BE2C (cell line): ENCODE measurements at regions not wholly inside any gene's neighbourhood (a gene's known extent, or its start where the extent isn't known, plus 50 kb on each side); places are given as distances from the start of the nearest gene placed in this dataset.

Source experiments
- DNase-seq: peaks from one replicate; pipeline ENCODE4 v3.0.0-alpha.2; 2020
- H3K27me3 ChIP-seq: fragments of 250-450 bp; sonication (Bioruptor Pico); 2 replicates; pipeline ENCODE4 v1.5.1; 2020; ENCODE audit warnings: mild to moderate bottlenecking
- H3K36me3 ChIP-seq: fragments of 250-450 bp; sonication (Bioruptor Pico); 2 replicates; pipeline ENCODE4 v1.5.1; 2020; ENCODE audit warnings: mild to moderate bottlenecking
- H3K4me1 ChIP-seq: fragments of 250-450 bp; sonication (Bioruptor Pico); 2 replicates; pipeline ENCODE4 v1.5.1; 2020
- H3K4me3 ChIP-seq: 2 replicates; pipeline ENCODE4 v1.5.1; 2011; ENCODE audit warnings: low read depth, low read length
- H3K9me3 ChIP-seq: fragments of 250-450 bp; sonication (Bioruptor Pico); 2 replicates; pipeline ENCODE4 v1.5.1; 2020
- TF ChIP-seq, protein P1 (sequence below): IDR thresholded peaks from 2 replicates; pipeline ENCODE4 v1.5.1; 2012; ENCODE audit warnings: mild to moderate bottlenecking, low read depth, low read length

DNA sequence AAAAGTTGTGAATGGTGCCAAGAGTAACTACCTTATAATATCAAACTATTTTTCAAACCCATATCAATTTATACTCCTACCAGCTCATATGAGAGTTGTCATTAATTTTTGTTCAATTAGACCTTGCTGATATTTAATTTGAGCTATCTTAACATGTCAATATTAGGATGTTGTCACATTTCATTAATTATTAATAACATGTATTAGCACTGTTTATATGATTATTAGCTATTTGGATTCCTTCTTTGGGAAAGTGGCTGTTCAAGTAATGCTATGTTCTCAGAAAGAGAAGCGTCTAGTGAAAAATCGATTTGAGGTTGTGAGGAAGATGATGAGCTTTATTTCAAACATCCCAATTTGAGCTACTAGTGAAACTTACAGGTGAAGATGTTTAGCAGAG is 620.2 kb downstream of the KCNJ3 start:
- Histone ChIP-seq H3K9me3 (no peaks in the 10 kb centered on the region), H3K27me3 (no peaks in the 10 kb centered on the region), H3K4me1 (no peaks in the 10 kb centered on the region), H3K36me3 (no peaks in the 10 kb centered on the region), H3K4me3 (no peak overlapping the region)
- TF ChIP-seq, protein P1, sequence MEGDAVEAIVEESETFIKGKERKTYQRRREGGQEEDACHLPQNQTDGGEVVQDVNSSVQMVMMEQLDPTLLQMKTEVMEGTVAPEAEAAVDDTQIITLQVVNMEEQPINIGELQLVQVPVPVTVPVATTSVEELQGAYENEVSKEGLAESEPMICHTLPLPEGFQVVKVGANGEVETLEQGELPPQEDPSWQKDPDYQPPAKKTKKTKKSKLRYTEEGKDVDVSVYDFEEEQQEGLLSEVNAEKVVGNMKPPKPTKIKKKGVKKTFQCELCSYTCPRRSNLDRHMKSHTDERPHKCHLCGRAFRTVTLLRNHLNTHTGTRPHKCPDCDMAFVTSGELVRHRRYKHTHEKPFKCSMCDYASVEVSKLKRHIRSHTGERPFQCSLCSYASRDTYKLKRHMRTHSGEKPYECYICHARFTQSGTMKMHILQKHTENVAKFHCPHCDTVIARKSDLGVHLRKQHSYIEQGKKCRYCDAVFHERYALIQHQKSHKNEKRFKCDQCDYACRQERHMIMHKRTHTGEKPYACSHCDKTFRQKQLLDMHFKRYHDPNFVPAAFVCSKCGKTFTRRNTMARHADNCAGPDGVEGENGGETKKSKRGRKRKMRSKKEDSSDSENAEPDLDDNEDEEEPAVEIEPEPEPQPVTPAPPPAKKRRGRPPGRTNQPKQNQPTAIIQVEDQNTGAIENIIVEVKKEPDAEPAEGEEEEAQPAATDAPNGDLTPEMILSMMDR = no peak
- DNase-seq = no peak

DNA sequence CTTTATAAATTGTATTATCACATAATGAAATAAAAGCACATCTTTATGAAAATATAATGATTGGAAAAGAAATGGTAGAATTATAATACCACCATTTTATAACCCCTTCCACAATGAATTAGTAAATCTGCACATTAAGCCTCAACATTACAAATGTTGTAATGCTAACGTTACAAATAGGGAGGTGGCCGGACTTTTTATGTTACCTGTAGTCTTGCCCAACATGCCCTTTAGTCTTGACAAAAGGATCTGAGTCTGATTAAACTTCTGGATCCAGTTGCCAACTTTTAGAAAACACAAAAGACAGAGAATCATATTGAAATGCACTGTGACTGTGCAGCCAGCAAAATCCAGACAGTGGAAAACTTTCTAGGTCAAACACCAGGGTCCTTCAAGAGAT is 617.3 kb downstream of the KCNJ3 start:
- no peaks in the 10 kb centered on the region for H3K9me3 ChIP-seq
- no peaks in the 10 kb centered on the region for H3K27me3 ChIP-seq
- no peak overlapping the region for H3K4me3 ChIP-seq
- no peaks in the 10 kb centered on the region for H3K36me3 ChIP-seq
- DNase-seq = no peak
- no peaks in the 10 kb centered on the region for H3K4me1 ChIP-seq
- TF ChIP-seq, protein P1 = no peak

DNA sequence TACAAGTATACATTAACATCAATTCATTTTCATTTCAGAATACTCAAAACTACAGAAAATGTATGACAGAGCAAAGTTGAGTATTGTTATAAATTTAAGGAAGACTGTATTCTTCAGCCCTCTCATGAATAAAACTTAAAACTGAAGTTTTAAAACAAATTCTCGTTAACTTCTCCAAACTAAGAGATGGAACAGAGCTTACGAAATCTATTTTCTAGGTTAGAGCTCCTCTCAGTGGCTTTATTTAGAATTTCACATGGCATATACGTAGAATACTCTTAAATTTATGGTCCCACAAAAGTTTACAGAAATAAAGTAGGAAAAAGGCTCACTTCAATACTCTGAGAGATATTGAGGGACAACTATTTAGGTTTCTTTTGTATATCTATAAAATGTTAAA is 612.1 kb downstream of the KCNJ3 start:
- no peaks in the 10 kb centered on the region for H3K36me3 ChIP-seq
- DNase-seq = no peak
- H3K27me3 ChIP-seq = no peaks in the 10 kb centered on the region
- H3K9me3 ChIP-seq = no peaks in the 10 kb centered on the region
- TF ChIP-seq, protein P1 = peak; percentile 37
- no peak overlapping the region for H3K4me3 ChIP-seq
- no peaks in the 10 kb centered on the region for H3K4me1 ChIP-seq

DNA sequence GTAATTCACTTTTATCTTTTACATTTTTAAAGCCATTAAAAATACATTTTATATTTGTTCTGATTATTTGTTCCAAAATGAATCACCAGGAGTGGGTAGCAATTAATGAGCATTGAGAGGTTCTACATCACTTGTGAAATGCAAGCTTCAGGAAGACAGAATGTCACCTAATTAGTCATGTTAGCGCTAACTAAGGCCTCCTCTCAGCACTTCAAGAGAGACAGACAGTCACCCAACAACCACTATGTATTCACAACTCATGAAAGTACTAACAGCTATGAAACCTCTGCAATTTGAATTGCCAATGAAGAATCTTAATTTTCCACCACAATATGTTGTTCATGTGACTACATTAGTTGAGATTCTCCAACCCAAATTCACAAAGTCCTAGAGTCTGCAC is 611.0 kb downstream of the KCNJ3 start:
- no peak for DNase-seq
- H3K27me3 ChIP-seq = no peaks in the 10 kb centered on the region
- no peaks in the 10 kb centered on the region for H3K36me3 ChIP-seq
- TF ChIP-seq, protein P1 = no peak
- H3K4me1 ChIP-seq = no peaks in the 10 kb centered on the region
- H3K9me3 ChIP-seq = no peaks in the 10 kb centered on the region
- H3K4me3 ChIP-seq = no peak overlapping the region

DNA sequence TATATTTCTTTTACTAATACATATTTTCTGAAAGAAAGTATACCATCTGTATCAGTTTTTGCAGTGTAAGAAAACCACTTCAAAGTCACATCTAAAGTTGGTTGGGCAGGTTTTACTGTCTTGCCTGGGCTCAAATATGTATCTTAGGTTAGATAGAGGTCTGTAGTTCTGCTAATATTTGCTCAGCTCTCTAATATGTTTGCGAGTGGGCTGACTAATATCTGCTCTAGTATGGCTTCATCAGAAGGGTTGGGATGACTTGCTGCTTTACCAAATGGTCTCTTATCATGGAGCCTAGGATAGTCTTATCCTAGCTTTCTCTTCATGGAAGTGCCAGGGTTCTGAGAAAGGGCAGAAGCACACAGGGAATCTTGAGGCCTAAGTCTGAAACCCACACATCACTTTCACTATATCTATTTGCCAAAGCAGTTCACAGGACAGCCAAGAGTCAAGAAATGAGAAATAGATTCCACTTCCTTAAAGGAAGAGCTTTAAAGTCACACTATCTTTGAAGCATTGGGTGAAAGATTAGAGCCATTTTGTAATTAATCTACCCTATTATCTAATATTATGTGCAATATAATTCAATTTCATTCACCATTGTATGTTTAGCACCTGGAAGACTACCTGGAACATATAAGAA is 610.0 kb downstream of the KCNJ3 start:
- TF ChIP-seq, protein P1 = no peak
- H3K4me3 ChIP-seq = no peak overlapping the region
- H3K9me3 ChIP-seq = no peaks in the 10 kb centered on the region
- no peaks in the 10 kb centered on the region for H3K4me1 ChIP-seq
- H3K27me3 ChIP-seq = no peaks in the 10 kb centered on the region
- H3K36me3 ChIP-seq = no peaks in the 10 kb centered on the region
- no peak for DNase-seq

DNA sequence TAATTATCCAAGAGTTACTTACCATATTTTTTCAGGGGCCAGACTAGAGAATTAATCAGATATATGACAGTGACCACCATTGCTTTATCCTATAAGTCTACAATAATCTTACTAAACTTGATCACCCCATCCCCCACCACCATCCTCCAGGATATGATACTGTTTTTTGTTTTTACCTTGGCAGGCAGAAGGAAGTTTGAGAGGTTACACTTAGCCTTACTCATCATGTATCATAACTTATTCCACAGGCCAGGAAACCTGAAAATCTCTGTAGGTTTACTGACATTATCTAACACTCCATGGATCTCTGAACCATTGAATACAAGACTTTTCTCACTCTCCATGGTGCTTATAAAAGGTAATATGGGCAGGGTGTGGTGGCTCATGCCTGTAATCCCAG is 602.7 kb downstream of the KCNJ3 start:
- Histone ChIP-seq H3K36me3 (no peaks in the 10 kb centered on the region), H3K27me3 (no peaks in the 10 kb centered on the region), H3K9me3 (no peaks in the 10 kb centered on the region), H3K4me3 (no peak overlapping the region), H3K4me1 (no peaks in the 10 kb centered on the region)
- no peak for DNase-seq
- TF ChIP-seq, protein P1 = no peak
